ENCODE measurements at regions not wholly inside any gene's neighbourhood (a gene's known extent, or its start where the extent isn't known, plus 50 kb on each side); places are given as distances from the start of the nearest gene placed in this dataset.

GRCh38 chr4:89166971-89167475 is 55.7 kb downstream of the TIGD2 start:
- no peak for DNase-seq (ENCODE audit: low read depth)
- H3K4me3 ChIP-seq (ENCODE audit: low read depth, low read length) = no peak overlapping the region
- TF ChIP-seq CTCF (IDR thresholded peaks at IDR 0.05; ENCODE audit: insufficient read depth, low read depth, low read length, missing control alignments) = no peak

- TF ChIP-seq CTCF (IDR thresholded peaks at IDR 0.05; ENCODE audit: insufficient read depth, low read depth, low read length, missing control alignments) = no peak
- H3K4me3 ChIP-seq (ENCODE audit: low read depth, low read length) = no peak overlapping the region
- no peak for DNase-seq (ENCODE audit: low read depth)
These were observed 60.0 kb downstream of the TIGD2 start for GRCh38 chr4:89171176-89171805.

- peak; percentile 3 for TF ChIP-seq CTCF (IDR thresholded peaks at IDR 0.05; ENCODE audit: insufficient read depth, low read depth, low read length, missing control alignments)
- peak; percentile 24 for DNase-seq (ENCODE audit: low read depth)
- no peak overlapping the region for H3K4me3 ChIP-seq (ENCODE audit: low read depth, low read length)
These were observed 61.5 kb downstream of the TIGD2 start for GRCh38 chr4:89172865-89173264.

- no peak for DNase-seq (ENCODE audit: low read depth)
- no peak for TF ChIP-seq CTCF (IDR thresholded peaks at IDR 0.05; ENCODE audit: insufficient read depth, low read depth, low read length, missing control alignments)
- no peak overlapping the region for H3K4me3 ChIP-seq (ENCODE audit: low read depth, low read length)
These were observed 62.2 kb downstream of the TIGD2 start for GRCh38 chr4:89173336-89174090.

GRCh38 chr4:89174784-89175183 is 63.5 kb downstream of the TIGD2 start:
- DNase-seq (ENCODE audit: low read depth) = no peak
- no peak overlapping the region for H3K4me3 ChIP-seq (ENCODE audit: low read depth, low read length)
- no peak for TF ChIP-seq CTCF (IDR thresholded peaks at IDR 0.05; ENCODE audit: insufficient read depth, low read depth, low read length, missing control alignments)

GRCh38 chr4:89175611-89176010 is 64.3 kb downstream of the TIGD2 start:
- H3K4me3 ChIP-seq (ENCODE audit: low read depth, low read length) = no peak overlapping the region
- no peak for TF ChIP-seq CTCF (IDR thresholded peaks at IDR 0.05; ENCODE audit: insufficient read depth, low read depth, low read length, missing control alignments)
- no peak for DNase-seq (ENCODE audit: low read depth)

All from GM12865 (cell line).